ENCODE measurements at regions not wholly inside any gene's neighbourhood (a gene's known extent, or its start where the extent isn't known, plus 50 kb on each side); places are given as distances from the start of the nearest gene placed in this dataset.

DNA sequence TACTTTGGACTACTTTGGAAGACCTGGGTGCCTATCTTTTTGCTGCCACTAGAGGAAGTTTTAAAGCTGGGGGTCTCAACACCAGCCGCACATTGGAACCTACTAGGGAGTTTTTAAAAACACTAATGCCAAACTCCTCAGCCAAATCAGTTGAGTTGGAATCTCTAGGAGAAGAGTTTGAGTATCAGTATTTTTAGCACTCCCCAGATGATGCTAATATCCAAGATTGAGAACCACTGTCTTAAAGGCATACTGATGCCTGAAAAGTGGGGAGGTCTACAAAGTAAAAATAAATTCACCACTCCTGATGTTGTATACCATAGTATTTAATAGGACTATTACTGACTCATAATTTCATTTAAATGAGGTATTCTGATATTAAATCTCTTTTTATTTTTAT lies 62.9 kb upstream of the COL21A1 start:
- intact Hi-C loops (cut with DNase I) = no loop called here
- Histone ChIP-seq H3K9me3 (no peaks in the 10 kb centered on the region), H3K27me3 (no peaks in the 10 kb centered on the region), H3K27ac (no peak overlapping the region), H3K4me3 (no peak overlapping the region), H3K4me1 (no peaks in the 10 kb centered on the region), H3K36me3 (no peaks in the 10 kb centered on the region)
- no peak for DNase-seq
- FAIRE-seq = no peak
- 88 to 95% methylated on average over 1 of the region's 1 CpG for WGBS, 2 donors
- ATAC-seq = no peak
- TF ChIP-seq, protein P1, sequence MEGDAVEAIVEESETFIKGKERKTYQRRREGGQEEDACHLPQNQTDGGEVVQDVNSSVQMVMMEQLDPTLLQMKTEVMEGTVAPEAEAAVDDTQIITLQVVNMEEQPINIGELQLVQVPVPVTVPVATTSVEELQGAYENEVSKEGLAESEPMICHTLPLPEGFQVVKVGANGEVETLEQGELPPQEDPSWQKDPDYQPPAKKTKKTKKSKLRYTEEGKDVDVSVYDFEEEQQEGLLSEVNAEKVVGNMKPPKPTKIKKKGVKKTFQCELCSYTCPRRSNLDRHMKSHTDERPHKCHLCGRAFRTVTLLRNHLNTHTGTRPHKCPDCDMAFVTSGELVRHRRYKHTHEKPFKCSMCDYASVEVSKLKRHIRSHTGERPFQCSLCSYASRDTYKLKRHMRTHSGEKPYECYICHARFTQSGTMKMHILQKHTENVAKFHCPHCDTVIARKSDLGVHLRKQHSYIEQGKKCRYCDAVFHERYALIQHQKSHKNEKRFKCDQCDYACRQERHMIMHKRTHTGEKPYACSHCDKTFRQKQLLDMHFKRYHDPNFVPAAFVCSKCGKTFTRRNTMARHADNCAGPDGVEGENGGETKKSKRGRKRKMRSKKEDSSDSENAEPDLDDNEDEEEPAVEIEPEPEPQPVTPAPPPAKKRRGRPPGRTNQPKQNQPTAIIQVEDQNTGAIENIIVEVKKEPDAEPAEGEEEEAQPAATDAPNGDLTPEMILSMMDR (IDR thresholded peaks at IDR 0.05) = no peak

DNA sequence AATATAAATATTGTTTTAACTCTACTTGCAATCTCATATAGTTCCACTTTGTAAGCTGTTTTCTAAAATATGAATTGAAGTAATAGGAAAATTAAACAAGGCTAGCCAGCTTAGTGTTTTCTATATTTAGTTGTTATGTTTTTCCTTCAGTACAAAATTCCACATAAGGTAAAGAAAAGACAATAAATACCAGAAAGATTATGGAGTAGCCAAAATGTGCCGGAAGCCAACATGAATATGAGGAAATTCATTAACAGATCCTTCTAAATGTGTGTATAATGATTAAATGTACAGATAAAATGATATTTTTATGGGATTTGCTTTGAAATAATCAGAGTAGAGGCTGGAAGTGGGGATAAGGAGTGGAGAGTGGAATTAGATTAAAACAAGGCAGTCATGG lies 52.5 kb upstream of the COL21A1 start:
- FAIRE-seq (no peak), DNase-seq (no peak), ATAC-seq (no peak)
- H3K36me3 ChIP-seq = no peaks in the 10 kb centered on the region
- H3K27me3 ChIP-seq = no peaks in the 10 kb centered on the region
- no peak overlapping the region for H3K27ac ChIP-seq
- H3K4me1 ChIP-seq = no peaks in the 10 kb centered on the region
- peaks cover 0 to 4% (median 0%) of the 10 kb centered on the region in 4 donors for H3K9me3 ChIP-seq
- intact Hi-C loops (cut with DNase I) = loop anchor here in 1 of 3 donors (10.0 kb wide), 1 partner anchor 315 kb away; no protein-coding TSS in a partner anchor
- 57 to 69% methylated on average over 1 of the region's 1 CpG for WGBS, 2 donors
- TF ChIP-seq, protein P1 (IDR thresholded peaks at IDR 0.05) = no peak
- H3K4me3 ChIP-seq = no peak overlapping the region

DNA sequence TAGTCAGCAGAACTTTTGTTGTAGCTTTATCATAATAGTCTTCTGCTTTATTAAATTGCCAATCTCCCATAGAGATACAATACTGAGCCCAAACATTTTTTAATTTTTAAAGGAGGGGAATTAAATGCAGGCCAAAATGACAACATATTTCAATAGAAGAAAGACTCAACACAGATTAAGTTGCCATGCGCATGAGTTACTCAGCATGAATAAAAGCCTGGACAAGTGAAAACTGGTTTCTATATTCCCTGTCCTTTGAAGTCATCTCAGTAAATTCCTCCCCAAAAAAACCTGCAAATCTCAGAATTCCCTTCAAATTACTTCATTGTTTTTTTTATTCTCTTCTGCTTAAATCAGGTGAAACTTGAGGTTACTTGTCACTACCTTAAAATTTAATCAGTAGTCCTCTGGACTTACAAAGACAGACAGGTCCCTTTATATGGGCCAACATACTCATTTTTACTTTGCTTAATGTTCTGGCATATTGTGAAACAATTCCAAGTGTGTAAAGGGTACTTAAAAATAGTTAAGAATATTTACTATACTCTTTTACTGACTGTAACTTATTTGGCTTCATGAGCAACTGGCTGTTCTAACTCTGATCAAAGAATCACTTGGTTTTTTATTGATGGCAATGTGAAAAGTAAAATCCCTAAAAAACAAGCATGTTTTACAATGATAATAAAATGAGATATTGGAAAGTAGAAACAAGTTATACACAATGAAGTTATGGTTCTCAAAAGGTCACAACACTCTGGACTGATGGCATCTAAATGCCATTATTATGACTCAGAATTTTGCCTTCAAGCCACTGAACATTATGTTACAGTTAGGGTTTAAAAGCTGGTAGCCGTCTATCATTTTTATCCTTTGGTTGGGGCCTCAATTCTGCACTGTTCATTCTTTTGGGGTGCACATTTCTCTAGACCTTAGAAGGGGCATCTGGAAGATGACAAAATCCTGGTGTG lies 49.9 kb upstream of the COL21A1 start:
- H3K27me3 ChIP-seq = no peaks in the 10 kb centered on the region
- WGBS, 2 donors = 75 to 94% methylated on average over 2 of the region's 2 CpGs
- no peak for ATAC-seq
- no peak for DNase-seq
- TF ChIP-seq, protein P1 (IDR thresholded peaks at IDR 0.05) = no peak
- FAIRE-seq = no peak
- peaks cover 0 to 4% (median 0%) of the 10 kb centered on the region in 4 donors for H3K9me3 ChIP-seq
- no peaks in the 10 kb centered on the region for H3K36me3 ChIP-seq
- intact Hi-C loops (cut with DNase I) = loop anchor here in 1 of 3 donors (10.0 kb wide), 1 partner anchor 313 kb away; no protein-coding TSS in a partner anchor
- no peak overlapping the region for H3K27ac ChIP-seq
- H3K4me3 ChIP-seq = no peak overlapping the region
- no peaks in the 10 kb centered on the region for H3K4me1 ChIP-seq
